ENCODE measurements at regions not wholly inside any gene's neighbourhood (a gene's known extent, or its start where the extent isn't known, plus 50 kb on each side); places are given as distances from the start of the nearest gene placed in this dataset.
"Not testable (repeated sequence)": the region's sequence is repeated elsewhere in the genome, so short reads cannot be mapped to it uniquely, and the experiment has no call there.

- Mint-ChIP-seq H3K36me3 (no peaks in the 10 kb centered on the region), H3K27ac (no peak overlapping the region), H3K4me3 (no peak overlapping the region), H3K9me3 (no peaks in the 10 kb centered on the region), H3K4me1 (no peaks in the 10 kb centered on the region)
- no peak for ATAC-seq
- DNase-seq (ENCODE audit: low spot score in 2 of 2) = no peak
These were observed 165.5 kb downstream of the MANEA start for GRCh38 chr6:95742767-95743289.

- H3K36me3 Mint-ChIP-seq = no peaks in the 10 kb centered on the region
- no peak for ATAC-seq
- no peak overlapping the region for H3K4me3 Mint-ChIP-seq
- no peaks in the 10 kb centered on the region for H3K4me1 Mint-ChIP-seq
- no peaks in the 10 kb centered on the region for H3K9me3 Mint-ChIP-seq
- no peak overlapping the region for H3K27ac Mint-ChIP-seq
- no peak for DNase-seq (ENCODE audit: low spot score in 2 of 2)
These were observed 166.3 kb downstream of the MANEA start for GRCh38 chr6:95743591-95743990.

- not testable (repeated sequence) for H3K36me3 Mint-ChIP-seq; DNase-seq (ENCODE audit: low spot score in 2 of 2); ATAC-seq; H3K4me3 Mint-ChIP-seq; H3K4me1 Mint-ChIP-seq; H3K9me3 Mint-ChIP-seq; H3K27ac Mint-ChIP-seq
These were observed 181.1 kb downstream of the MANEA start for GRCh38 chr6:95758236-95759069.

- Mint-ChIP-seq H3K27ac (no peak overlapping the region), H3K4me3 (no peak overlapping the region)
These were observed 190.6 kb downstream of the MANEA start for GRCh38 chr6:95767897-95768463.

GRCh38 chr6:95768539-95768938, 191.2 kb downstream of the MANEA start:
- Mint-ChIP-seq H3K9me3 (no peaks in the 10 kb centered on the region), H3K4me1 (no peaks in the 10 kb centered on the region), H3K27ac (no peak overlapping the region), H3K4me3 (no peak overlapping the region), H3K36me3 (no peaks in the 10 kb centered on the region)
- ATAC-seq (no peak), DNase-seq (ENCODE audit: low spot score in 2 of 2) (no peak)

More at GRCh38 chr6:95767897-95768463, 190.6 kb downstream of the MANEA start:
- H3K36me3 Mint-ChIP-seq = no peaks in the 10 kb centered on the region
- no peaks in the 10 kb centered on the region for H3K9me3 Mint-ChIP-seq
- no peaks in the 10 kb centered on the region for H3K4me1 Mint-ChIP-seq
- DNase-seq (ENCODE audit: low spot score in 2 of 2) = no peak
- no peak for ATAC-seq

- ATAC-seq (no peak), DNase-seq (ENCODE audit: low spot score in 2 of 2) (no peak)
- Mint-ChIP-seq H3K27ac (no peak overlapping the region), H3K4me3 (no peak overlapping the region), H3K4me1 (no peaks in the 10 kb centered on the region), H3K36me3 (no peaks in the 10 kb centered on the region), H3K9me3 (no peaks in the 10 kb centered on the region)
These were observed 200.0 kb downstream of the MANEA start for GRCh38 chr6:95777338-95777737.

GRCh38 chr6:95780037-95780436, 202.7 kb downstream of the MANEA start:
- no peaks in the 10 kb centered on the region for H3K36me3 Mint-ChIP-seq

GRCh38 chr6:95784019-95784418, 206.7 kb downstream of the MANEA start:
- Mint-ChIP-seq H3K4me3 (no peak overlapping the region), H3K36me3 (no peaks in the 10 kb centered on the region), H3K9me3 (no peaks in the 10 kb centered on the region), H3K27ac (no peak overlapping the region), H3K4me1 (no peaks in the 10 kb centered on the region)
- ATAC-seq = no peak
- DNase-seq (ENCODE audit: low spot score in 2 of 2) = no peak

More at GRCh38 chr6:95780037-95780436, 202.7 kb downstream of the MANEA start:
- H3K4me1 Mint-ChIP-seq = no peaks in the 10 kb centered on the region
- H3K4me3 Mint-ChIP-seq = no peak overlapping the region
- no peak for ATAC-seq
- no peak overlapping the region for H3K27ac Mint-ChIP-seq
- DNase-seq (ENCODE audit: low spot score in 2 of 2) = no peak
- no peaks in the 10 kb centered on the region for H3K9me3 Mint-ChIP-seq

GRCh38 chr6:95784869-95785268, 207.5 kb downstream of the MANEA start:
- Mint-ChIP-seq H3K36me3 (no peaks in the 10 kb centered on the region), H3K27ac (no peak overlapping the region), H3K4me3 (no peak overlapping the region), H3K9me3 (no peaks in the 10 kb centered on the region), H3K4me1 (no peaks in the 10 kb centered on the region)
- no peak for ATAC-seq
- DNase-seq (ENCODE audit: low spot score in 2 of 2) = no peak

GRCh38 chr6:95785785-95786184, 208.4 kb downstream of the MANEA start:
- no peak overlapping the region for H3K4me3 Mint-ChIP-seq
- no peak for DNase-seq (ENCODE audit: low spot score in 2 of 2)
- no peaks in the 10 kb centered on the region for H3K9me3 Mint-ChIP-seq
- no peaks in the 10 kb centered on the region for H3K36me3 Mint-ChIP-seq
- H3K4me1 Mint-ChIP-seq = no peaks in the 10 kb centered on the region
- ATAC-seq = no peak
- no peak overlapping the region for H3K27ac Mint-ChIP-seq

- DNase-seq (ENCODE audit: low spot score in 2 of 2) = no peak
- Mint-ChIP-seq H3K36me3 (no peaks in the 10 kb centered on the region), H3K4me3 (no peak overlapping the region), H3K27ac (no peak overlapping the region), H3K4me1 (no peaks in the 10 kb centered on the region), H3K9me3 (no peaks in the 10 kb centered on the region)
- ATAC-seq = no peak
These were observed 209.5 kb downstream of the MANEA start for GRCh38 chr6:95786802-95787201.

- Mint-ChIP-seq H3K27ac (no peak overlapping the region), H3K36me3 (no peaks in the 10 kb centered on the region), H3K4me3 (no peak overlapping the region), H3K4me1 (no peaks in the 10 kb centered on the region), H3K9me3 (peaks cover 4% of the 10 kb centered on the region)
- no peak for DNase-seq (ENCODE audit: low spot score in 2 of 2)
- ATAC-seq = no peak
These were observed 213.5 kb downstream of the MANEA start for GRCh38 chr6:95790787-95791186.

- H3K4me1 Mint-ChIP-seq = no peaks in the 10 kb centered on the region
- no peak overlapping the region for H3K4me3 Mint-ChIP-seq
- peaks cover 4% of the 10 kb centered on the region for H3K9me3 Mint-ChIP-seq
- no peaks in the 10 kb centered on the region for H3K36me3 Mint-ChIP-seq
- H3K27ac Mint-ChIP-seq = no peak overlapping the region
- ATAC-seq (no peak), DNase-seq (ENCODE audit: low spot score in 2 of 2) (no peak)
These were observed 217.4 kb downstream of the MANEA start for GRCh38 chr6:95794749-95795148.

- no peaks in the 10 kb centered on the region for H3K36me3 Mint-ChIP-seq
- H3K9me3 Mint-ChIP-seq = peaks cover 4% of the 10 kb centered on the region
- no peak overlapping the region for H3K27ac Mint-ChIP-seq
- H3K4me1 Mint-ChIP-seq = no peaks in the 10 kb centered on the region
- no peak for DNase-seq (ENCODE audit: low spot score in 2 of 2)
- H3K4me3 Mint-ChIP-seq = no peak overlapping the region
- ATAC-seq = no peak
These were observed 218.6 kb downstream of the MANEA start for GRCh38 chr6:95795927-95796326.

GRCh38 chr6:95797054-95797453, 218.7 kb upstream of the FUT9 start:
- Mint-ChIP-seq H3K36me3 (no peaks in the 10 kb centered on the region), H3K9me3 (peaks cover 4% of the 10 kb centered on the region), H3K4me1 (no peaks in the 10 kb centered on the region), H3K27ac (no peak overlapping the region), H3K4me3 (no peak overlapping the region)
- ATAC-seq = no peak
- no peak for DNase-seq (ENCODE audit: low spot score in 2 of 2)

- Mint-ChIP-seq H3K4me3 (no peak overlapping the region), H3K27ac (no peak overlapping the region), H3K36me3 (no peaks in the 10 kb centered on the region), H3K9me3 (no peaks in the 10 kb centered on the region), H3K4me1 (no peaks in the 10 kb centered on the region)
- no peak for ATAC-seq
- no peak for DNase-seq (ENCODE audit: low spot score in 2 of 2)
These were observed 212.8 kb upstream of the FUT9 start for GRCh38 chr6:95802978-95803377.

All from stimulated activated effector memory CD8-positive, alpha-beta T cell treated with anti-CD3 and anti-CD28 coated beads, Interleukin-12 subunit alpha, Interleukin-12 subunit beta, amount 100 ng/mL, for 72 hours (primary cell).